ENCODE measurements at regions not wholly inside any gene's neighbourhood (a gene's known extent, or its start where the extent isn't known, plus 50 kb on each side); places are given as distances from the start of the nearest gene placed in this dataset.

DNA sequence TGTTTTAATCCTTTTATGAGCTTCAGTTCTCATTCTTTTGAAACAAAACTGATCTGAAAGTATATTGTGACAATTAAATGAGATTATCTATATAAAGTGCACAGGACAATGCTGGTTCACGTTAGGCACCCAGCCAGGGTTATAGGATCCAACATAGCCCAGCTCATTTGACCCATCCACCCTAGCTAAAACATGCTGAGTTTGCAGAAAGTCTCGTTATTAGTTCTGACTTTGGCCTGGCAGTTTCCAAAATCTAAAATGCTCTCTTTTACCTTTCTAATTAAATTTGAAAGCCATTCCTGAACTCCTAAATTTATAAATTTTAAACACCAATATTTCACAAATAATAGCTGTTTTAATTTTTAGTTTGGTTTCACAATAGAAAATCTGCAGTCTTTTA lies 131.9 kb upstream of the PTPRD start:
- Histone ChIP-seq H3K4me3 (ENCODE audit: low read depth, low read length) (no peak overlapping the region), H3K27ac (ENCODE audit: low read depth) (no peak overlapping the region), H3K36me3 (ENCODE audit: insufficient read depth) (no peaks in the 10 kb centered on the region), H3K4me1 (ENCODE audit: insufficient read depth) (no peaks in the 10 kb centered on the region)
- 38% methylated on average over 2 of the region's 2 CpGs for WGBS
- DNase-seq (ENCODE audit: extremely low spot score), result no peak

- 46% methylated on average over 2 of the region's 2 CpGs for WGBS
- Histone ChIP-seq H3K4me1 (ENCODE audit: insufficient read depth) (no peaks in the 10 kb centered on the region), H3K27ac (ENCODE audit: low read depth) (no peak overlapping the region), H3K4me3 (ENCODE audit: low read depth, low read length) (no peak overlapping the region), H3K36me3 (ENCODE audit: insufficient read depth) (no peaks in the 10 kb centered on the region)
- DNase-seq (ENCODE audit: extremely low spot score), result no peak
Observed at GRCh38 chr9:10753474-10753873, 140.7 kb upstream of the PTPRD start.

- Histone ChIP-seq H3K27ac (ENCODE audit: low read depth) (no peak overlapping the region), H3K4me1 (ENCODE audit: insufficient read depth) (no peaks in the 10 kb centered on the region), H3K36me3 (ENCODE audit: insufficient read depth) (no peaks in the 10 kb centered on the region), H3K4me3 (ENCODE audit: low read depth, low read length) (no peak overlapping the region)
- DNase-seq (ENCODE audit: extremely low spot score), result no peak
- WGBS, result 62% methylated on average over 3 of the region's 3 CpGs
Observed at GRCh38 chr9:10764481-10764880, 151.7 kb upstream of the PTPRD start.

DNA sequence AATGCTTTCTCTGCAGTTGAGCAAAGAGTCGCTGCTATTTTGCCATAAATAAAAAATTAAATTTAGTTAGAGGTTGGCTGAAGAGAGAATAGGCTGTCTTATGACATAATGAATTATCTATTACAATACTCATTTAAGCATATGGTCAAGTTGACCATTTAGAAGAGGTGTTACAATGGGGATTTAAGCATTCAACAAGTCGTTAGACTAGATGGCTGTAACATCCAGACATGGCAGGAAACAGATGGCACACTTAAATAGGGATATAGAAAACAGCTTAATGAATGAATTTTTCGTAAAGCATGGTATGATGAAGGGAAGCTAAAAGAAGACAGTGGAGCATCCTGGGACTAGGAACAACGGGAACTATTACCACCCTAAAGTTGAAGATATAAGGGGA lies 160.3 kb upstream of the PTPRD start:
- 68% methylated on average over 4 of the region's 4 CpGs for WGBS
- H3K36me3 ChIP-seq (ENCODE audit: insufficient read depth), result no peaks in the 10 kb centered on the region
- H3K27ac ChIP-seq (ENCODE audit: low read depth), result no peak overlapping the region
- no peaks in the 10 kb centered on the region for H3K4me1 ChIP-seq (ENCODE audit: insufficient read depth)
- no peak for DNase-seq (ENCODE audit: extremely low spot score)
- no peak overlapping the region for H3K4me3 ChIP-seq (ENCODE audit: low read depth, low read length)

DNA sequence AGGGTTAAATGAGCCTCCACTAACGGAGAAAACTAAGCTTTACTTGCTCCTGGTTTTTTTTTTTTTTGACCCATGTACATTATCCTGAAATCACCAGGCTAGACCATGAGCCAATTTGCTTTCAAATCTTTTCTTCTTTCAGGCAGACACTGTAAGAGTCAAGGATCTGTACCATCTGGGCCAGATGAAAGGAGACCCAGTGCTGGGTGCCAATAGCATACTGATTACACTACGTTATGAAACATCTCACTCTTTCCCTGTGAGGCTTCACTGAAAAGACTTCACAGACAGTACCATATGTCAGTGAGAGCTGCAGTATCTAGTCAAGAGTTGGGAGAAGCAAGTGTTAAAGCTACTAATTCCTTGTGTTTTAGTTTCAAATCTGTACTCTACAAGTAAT lies 161.2 kb upstream of the PTPRD start:
- DNase-seq (ENCODE audit: extremely low spot score), result no peak
- WGBS, result 27% methylated on average over 2 of the region's 2 CpGs
- Histone ChIP-seq H3K4me3 (ENCODE audit: low read depth, low read length) (no peak overlapping the region), H3K4me1 (ENCODE audit: insufficient read depth) (no peaks in the 10 kb centered on the region), H3K36me3 (ENCODE audit: insufficient read depth) (no peaks in the 10 kb centered on the region), H3K27ac (ENCODE audit: low read depth) (no peak overlapping the region)

DNA sequence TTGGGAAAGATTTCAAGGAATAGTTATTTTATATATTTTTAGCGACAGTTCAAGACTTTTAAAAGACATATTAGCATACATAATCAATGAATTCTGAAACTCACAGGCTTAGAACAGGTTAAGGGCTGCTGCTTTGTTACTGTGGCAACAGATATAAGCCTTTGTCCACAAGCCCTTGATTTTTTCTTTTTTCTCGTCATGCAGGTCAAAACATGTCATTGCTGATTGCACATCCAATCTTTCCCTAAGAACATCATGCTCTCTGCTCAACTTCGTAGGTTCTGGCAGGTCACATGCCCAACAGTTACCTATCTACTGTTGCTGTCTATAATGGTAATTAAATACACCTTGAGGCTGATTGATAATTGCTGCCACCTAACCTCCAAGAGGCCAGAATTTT lies 172.5 kb upstream of the PTPRD start:
- no peaks in the 10 kb centered on the region for H3K36me3 ChIP-seq (ENCODE audit: insufficient read depth)
- no peak for DNase-seq (ENCODE audit: extremely low spot score)
- 56% methylated on average over 3 of the region's 3 CpGs for WGBS
- no peak overlapping the region for H3K27ac ChIP-seq (ENCODE audit: low read depth)
- no peaks in the 10 kb centered on the region for H3K4me1 ChIP-seq (ENCODE audit: insufficient read depth)
- no peak overlapping the region for H3K4me3 ChIP-seq (ENCODE audit: low read depth, low read length)

GRCh38 chr9:10793306-10793705 lies 180.5 kb upstream of the PTPRD start:
- Histone ChIP-seq H3K4me1 (ENCODE audit: insufficient read depth) (no peaks in the 10 kb centered on the region), H3K4me3 (ENCODE audit: low read depth, low read length) (no peak overlapping the region), H3K27ac (ENCODE audit: low read depth) (no peak overlapping the region), H3K36me3 (ENCODE audit: insufficient read depth) (no peaks in the 10 kb centered on the region)
- no peak for DNase-seq (ENCODE audit: extremely low spot score)
- 68% methylated on average over 1 of the region's 1 CpG for WGBS

- H3K4me3 ChIP-seq (ENCODE audit: low read depth, low read length), result no peak overlapping the region
- 71% methylated on average over 2 of the region's 2 CpGs for WGBS
Observed at GRCh38 chr9:10804486-10804885, 191.7 kb upstream of the PTPRD start.

GRCh38 chr9:10806868-10807267 lies 194.1 kb upstream of the PTPRD start:
- Histone ChIP-seq H3K27ac (ENCODE audit: low read depth) (no peak overlapping the region), H3K36me3 (ENCODE audit: insufficient read depth) (no peaks in the 10 kb centered on the region), H3K4me1 (ENCODE audit: insufficient read depth) (no peaks in the 10 kb centered on the region), H3K4me3 (ENCODE audit: low read depth, low read length) (no peak overlapping the region)
- 60% methylated on average over 3 of the region's 3 CpGs for WGBS
- no peak for DNase-seq (ENCODE audit: extremely low spot score)

More at GRCh38 chr9:10804486-10804885, 191.7 kb upstream of the PTPRD start:
- Histone ChIP-seq H3K4me1 (ENCODE audit: insufficient read depth) (no peaks in the 10 kb centered on the region), H3K27ac (ENCODE audit: low read depth) (no peak overlapping the region), H3K36me3 (ENCODE audit: insufficient read depth) (no peaks in the 10 kb centered on the region)
- no peak for DNase-seq (ENCODE audit: extremely low spot score)

GRCh38 chr9:10818206-10818605 lies 205.4 kb upstream of the PTPRD start:
- no peaks in the 10 kb centered on the region for H3K4me1 ChIP-seq (ENCODE audit: insufficient read depth)
- WGBS, result 47% methylated on average over 1 of the region's 1 CpG
- H3K36me3 ChIP-seq (ENCODE audit: insufficient read depth), result no peaks in the 10 kb centered on the region
- no peak for DNase-seq (ENCODE audit: extremely low spot score)
- H3K27ac ChIP-seq (ENCODE audit: low read depth), result no peak overlapping the region
- H3K4me3 ChIP-seq (ENCODE audit: low read depth, low read length), result no peak overlapping the region

DNA sequence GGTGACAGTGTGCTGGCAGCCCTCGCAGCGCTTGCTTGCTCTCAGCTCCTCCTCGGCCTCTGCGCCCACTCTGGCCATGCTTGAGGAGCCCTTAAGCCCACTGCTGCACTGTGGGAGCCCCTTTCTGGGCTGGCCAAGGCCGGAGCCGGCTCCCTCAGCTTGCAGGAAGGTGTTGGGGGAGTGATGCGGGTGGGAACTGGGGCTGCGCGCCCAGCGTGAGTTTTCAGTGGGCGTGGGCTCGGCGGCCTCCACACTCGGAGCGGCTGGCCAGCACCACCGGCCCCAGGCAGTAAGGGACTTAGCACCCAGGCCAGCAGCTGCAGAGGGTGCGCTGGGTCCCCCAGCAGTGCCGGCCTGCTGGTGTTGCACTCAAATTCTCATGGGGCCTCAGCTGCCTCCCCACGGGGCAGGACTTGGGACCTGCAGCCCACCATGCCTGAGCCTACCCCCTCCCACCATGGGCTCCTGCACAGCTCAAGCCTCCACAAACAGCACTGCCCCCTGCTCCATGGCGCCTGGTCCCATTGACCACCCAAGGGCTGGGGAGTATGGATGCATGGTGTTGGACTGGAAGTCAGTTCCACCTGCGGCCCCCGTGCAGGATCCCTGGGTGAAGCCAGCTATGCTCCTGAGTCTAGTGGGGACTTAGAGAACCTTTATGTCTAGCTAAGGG lies 223.1 kb upstream of the PTPRD start:
- H3K27ac ChIP-seq (ENCODE audit: low read depth), result no peak overlapping the region
- no peaks in the 10 kb centered on the region for H3K36me3 ChIP-seq (ENCODE audit: insufficient read depth)
- H3K4me3 ChIP-seq (ENCODE audit: low read depth, low read length), result no peak overlapping the region
- 92% methylated on average over 22 of the region's 22 CpGs for WGBS
- H3K4me1 ChIP-seq (ENCODE audit: insufficient read depth), result no peaks in the 10 kb centered on the region
- no peak for DNase-seq (ENCODE audit: extremely low spot score)

DNA sequence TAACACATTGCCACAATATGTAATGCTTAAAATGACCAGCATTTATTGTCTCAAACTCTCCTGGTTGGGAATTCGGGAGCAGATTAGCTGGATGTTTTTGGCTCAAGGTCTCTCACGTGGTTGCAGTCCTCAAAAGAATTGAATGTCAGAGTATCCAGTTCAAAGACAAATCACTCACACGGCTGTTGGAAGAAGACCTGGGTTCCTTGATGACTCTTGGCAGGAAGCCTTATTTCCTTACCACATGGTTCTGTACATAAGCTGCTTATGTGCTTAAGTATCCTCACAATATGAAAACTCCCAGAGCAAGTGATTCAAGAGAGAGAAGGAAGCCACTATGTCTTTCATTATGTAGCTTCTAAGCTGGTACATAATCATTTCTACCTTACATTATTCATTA lies 230.3 kb upstream of the PTPRD start:
- Histone ChIP-seq H3K27ac (ENCODE audit: low read depth) (no peak overlapping the region), H3K4me1 (ENCODE audit: insufficient read depth) (no peaks in the 10 kb centered on the region), H3K36me3 (ENCODE audit: insufficient read depth) (no peaks in the 10 kb centered on the region), H3K4me3 (ENCODE audit: low read depth, low read length) (no peak overlapping the region)
- no peak for DNase-seq (ENCODE audit: extremely low spot score)
- WGBS, result 46% methylated on average over 3 of the region's 3 CpGs

GRCh38 chr9:10855847-10856246 lies 243.0 kb upstream of the PTPRD start:
- no peaks in the 10 kb centered on the region for H3K4me1 ChIP-seq (ENCODE audit: insufficient read depth)
- no peak overlapping the region for H3K27ac ChIP-seq (ENCODE audit: low read depth)
- no peaks in the 10 kb centered on the region for H3K36me3 ChIP-seq (ENCODE audit: insufficient read depth)
- H3K4me3 ChIP-seq (ENCODE audit: low read depth, low read length), result no peak overlapping the region
- DNase-seq (ENCODE audit: extremely low spot score), result no peak
- WGBS, result 25% methylated on average over 1 of the region's 1 CpG

DNA sequence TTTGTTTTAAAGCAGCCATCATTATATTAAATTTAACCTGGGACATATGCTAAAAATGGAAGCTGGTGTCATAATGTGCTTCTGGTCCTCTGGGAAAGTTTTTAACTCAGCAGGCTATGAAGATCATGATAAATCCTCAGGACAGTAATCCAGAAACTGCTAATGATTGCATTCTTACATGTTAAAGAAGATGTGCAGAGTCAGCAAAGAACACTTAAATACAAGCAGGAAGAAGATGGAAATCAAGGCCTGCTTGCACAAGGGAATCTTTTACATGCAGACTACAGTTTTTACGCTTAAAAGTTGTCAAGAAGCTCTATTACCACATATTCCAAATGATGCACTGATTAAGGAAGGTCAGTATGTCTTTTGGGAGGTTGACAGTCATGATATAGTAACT lies 246.0 kb upstream of the PTPRD start:
- H3K27ac ChIP-seq (ENCODE audit: low read depth), result no peak overlapping the region
- no peaks in the 10 kb centered on the region for H3K36me3 ChIP-seq (ENCODE audit: insufficient read depth)
- H3K4me3 ChIP-seq (ENCODE audit: low read depth, low read length), result no peak overlapping the region
- H3K4me1 ChIP-seq (ENCODE audit: insufficient read depth), result no peaks in the 10 kb centered on the region
- no peak for DNase-seq (ENCODE audit: extremely low spot score)
- WGBS, result 66% methylated on average over 1 of the region's 1 CpG

DNA sequence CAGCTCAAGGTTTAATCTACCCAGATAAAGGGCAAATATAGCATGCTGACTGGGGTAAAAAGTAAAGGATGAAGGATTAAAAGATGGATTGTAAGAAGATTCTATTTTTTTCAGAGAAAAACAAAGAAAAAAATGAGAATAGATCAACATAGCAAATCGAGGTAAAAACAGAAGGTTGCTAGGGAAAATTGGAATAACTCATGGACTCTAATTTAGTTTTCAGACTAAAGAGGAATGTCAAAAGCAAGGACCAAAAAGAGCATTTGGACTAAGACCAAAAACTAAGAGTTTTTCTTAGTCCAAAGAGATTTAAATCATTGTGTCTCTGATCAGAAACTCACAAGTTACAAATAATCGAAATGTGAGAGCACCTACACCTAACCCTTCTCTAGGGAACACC lies 250.7 kb upstream of the PTPRD start:
- H3K4me1 ChIP-seq (ENCODE audit: insufficient read depth), result no peaks in the 10 kb centered on the region
- no peak overlapping the region for H3K27ac ChIP-seq (ENCODE audit: low read depth)
- no peak for DNase-seq (ENCODE audit: extremely low spot score)
- 78% methylated on average over 2 of the region's 2 CpGs for WGBS
- H3K4me3 ChIP-seq (ENCODE audit: low read depth, low read length), result no peak overlapping the region
- H3K36me3 ChIP-seq (ENCODE audit: insufficient read depth), result no peaks in the 10 kb centered on the region
